ENCODE measurements at regions not wholly inside any gene's neighbourhood (a gene's known extent, or its start where the extent isn't known, plus 50 kb on each side); places are given as distances from the start of the nearest gene placed in this dataset.
"Not testable (repeated sequence)": the region's sequence is repeated elsewhere in the genome, so short reads cannot be mapped to it uniquely, and the experiment has no call there.

DNA sequence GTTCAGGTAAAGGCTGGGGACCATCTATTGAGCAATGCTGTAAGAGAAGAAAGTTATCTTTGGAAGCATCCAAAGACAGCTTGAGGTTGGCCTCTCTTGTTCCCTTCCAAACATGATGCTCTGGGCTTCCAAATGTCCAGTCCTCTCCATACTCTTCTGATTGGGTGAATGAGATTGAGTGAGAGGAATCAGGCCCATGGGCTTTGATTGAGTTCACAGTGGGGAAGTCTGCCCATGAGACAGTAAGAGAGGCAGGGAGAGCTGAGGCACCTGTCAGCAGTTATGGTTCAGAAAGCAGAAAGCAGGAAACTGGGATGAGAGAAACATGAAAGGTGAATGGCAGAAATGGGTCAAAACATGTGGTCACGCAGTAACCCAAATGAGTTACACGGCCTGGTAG is 1006.9 kb downstream of the VRK1 start:
- no peak for TF ChIP-seq ZFX (IDR thresholded peaks at IDR 0.05; ENCODE audit: borderline replicate concordance)
- TF ChIP-seq, protein P1, sequence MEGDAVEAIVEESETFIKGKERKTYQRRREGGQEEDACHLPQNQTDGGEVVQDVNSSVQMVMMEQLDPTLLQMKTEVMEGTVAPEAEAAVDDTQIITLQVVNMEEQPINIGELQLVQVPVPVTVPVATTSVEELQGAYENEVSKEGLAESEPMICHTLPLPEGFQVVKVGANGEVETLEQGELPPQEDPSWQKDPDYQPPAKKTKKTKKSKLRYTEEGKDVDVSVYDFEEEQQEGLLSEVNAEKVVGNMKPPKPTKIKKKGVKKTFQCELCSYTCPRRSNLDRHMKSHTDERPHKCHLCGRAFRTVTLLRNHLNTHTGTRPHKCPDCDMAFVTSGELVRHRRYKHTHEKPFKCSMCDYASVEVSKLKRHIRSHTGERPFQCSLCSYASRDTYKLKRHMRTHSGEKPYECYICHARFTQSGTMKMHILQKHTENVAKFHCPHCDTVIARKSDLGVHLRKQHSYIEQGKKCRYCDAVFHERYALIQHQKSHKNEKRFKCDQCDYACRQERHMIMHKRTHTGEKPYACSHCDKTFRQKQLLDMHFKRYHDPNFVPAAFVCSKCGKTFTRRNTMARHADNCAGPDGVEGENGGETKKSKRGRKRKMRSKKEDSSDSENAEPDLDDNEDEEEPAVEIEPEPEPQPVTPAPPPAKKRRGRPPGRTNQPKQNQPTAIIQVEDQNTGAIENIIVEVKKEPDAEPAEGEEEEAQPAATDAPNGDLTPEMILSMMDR (IDR thresholded peaks at IDR 0.05), result no peak
- H3K27ac ChIP-seq, result no peak overlapping the region

DNA sequence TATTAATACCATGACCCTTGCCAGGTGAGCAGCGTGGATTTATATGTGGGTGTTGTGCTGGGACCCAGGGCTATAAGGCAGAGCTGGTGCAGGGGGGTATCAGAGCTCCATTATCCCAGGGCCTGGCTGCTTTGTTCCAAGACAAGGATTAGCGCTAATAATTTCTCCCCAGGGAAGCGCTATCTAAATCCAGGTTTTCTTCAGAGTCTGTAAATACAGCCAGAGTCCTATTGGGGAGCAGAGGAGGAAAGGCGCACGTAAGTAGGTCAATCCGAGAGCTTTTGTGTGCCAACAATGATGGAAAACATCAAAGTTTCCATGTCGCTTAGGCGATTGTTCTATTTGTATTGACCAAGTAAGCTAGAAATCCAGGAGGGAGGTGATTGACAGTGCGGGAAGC is 1009.7 kb downstream of the VRK1 start:
- no peak for TF ChIP-seq ZFX (IDR thresholded peaks at IDR 0.05; ENCODE audit: borderline replicate concordance)
- TF ChIP-seq, protein P1 (IDR thresholded peaks at IDR 0.05), result no peak
- H3K27ac ChIP-seq, result no peak overlapping the region

DNA sequence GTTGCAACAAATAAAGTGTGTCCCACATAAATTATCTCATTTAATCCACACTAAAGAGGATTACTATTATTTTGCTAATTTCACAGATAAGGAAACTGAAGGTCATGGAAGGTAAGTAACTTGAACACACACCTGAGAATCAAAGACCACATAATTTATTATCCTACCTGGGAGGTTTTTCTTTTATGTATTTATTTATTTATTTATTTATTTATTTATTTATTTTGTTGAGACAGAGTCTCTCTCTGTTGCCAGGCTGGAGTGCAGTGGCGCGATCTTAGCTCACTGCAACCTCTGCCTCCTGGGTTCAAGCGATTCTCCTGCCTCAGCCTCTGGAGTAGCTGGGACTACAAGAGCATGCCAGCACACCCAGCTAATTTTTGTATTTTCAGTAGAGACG is 1011.4 kb downstream of the VRK1 start:
- H3K27ac ChIP-seq, result not testable (repeated sequence)

DNA sequence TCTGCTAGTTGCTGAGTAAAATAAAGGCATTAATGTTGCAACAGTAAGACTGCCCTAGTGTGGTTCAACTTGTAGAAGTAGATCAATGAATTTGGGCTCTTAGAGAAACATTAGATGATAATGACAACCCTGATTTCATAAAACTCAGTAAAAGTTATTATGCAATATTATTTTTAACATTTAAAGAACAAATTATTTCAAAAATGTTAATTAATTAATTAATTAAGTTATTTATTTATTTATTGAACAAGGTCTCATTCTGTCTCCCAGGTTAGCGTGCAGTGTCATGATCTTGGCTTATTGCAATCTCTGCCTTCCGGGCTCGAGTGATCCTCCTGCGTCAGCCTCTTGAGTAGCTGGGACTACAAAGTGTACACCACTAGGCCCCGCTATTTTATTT is 1016.4 kb downstream of the VRK1 start:
- TF ChIP-seq ZFX (IDR thresholded peaks at IDR 0.05; ENCODE audit: borderline replicate concordance), result no peak
- TF ChIP-seq, protein P1 (IDR thresholded peaks at IDR 0.05), result no peak
- H3K27ac ChIP-seq, result no peak overlapping the region

DNA sequence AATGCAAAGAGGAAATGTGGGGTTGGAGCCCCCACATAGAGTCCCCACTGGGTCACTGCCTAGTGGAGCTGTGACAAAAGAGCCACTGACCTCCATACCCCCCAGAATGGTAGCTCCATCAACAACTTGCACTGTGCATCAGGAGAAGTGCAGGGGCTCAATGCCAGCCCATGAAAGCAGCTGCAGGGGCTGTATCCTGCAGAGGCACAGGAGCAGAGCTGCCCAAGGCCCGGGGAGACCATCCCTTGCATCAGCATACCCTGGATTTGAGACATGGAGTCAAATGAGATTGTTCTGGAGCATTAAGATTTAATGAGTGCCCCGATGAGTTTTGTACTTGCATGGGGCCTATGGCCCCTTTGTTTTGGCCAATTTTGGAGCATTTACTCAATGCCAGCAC is 1023.6 kb downstream of the VRK1 start:
- no peak for TF ChIP-seq ZFX (IDR thresholded peaks at IDR 0.05; ENCODE audit: borderline replicate concordance)
- TF ChIP-seq, protein P1 (IDR thresholded peaks at IDR 0.05), result no peak
- H3K27ac ChIP-seq, result no peak overlapping the region

DNA sequence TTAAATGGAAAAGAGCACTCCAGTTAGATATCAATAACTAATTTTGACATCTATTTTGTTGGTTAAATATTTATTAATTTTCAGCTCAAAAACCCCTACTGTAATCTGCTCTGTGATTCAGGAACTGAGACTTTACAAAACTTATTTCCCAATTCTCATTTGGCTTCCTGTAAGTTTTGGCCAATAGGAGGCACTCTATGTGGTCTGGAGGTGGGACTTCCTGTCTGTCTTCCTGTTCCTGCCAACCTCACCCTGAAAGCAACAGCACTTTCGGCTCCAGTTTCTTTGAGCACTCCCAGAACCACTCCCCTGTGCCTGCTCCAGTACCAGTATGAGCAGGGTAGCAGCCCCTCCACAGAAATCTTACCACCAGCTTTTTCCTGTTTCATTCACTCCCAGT is 1027.0 kb downstream of the VRK1 start:
- no peak overlapping the region for H3K27ac ChIP-seq
- TF ChIP-seq, protein P1 (IDR thresholded peaks at IDR 0.05), result no peak
- no peak for TF ChIP-seq ZFX (IDR thresholded peaks at IDR 0.05; ENCODE audit: borderline replicate concordance)

DNA sequence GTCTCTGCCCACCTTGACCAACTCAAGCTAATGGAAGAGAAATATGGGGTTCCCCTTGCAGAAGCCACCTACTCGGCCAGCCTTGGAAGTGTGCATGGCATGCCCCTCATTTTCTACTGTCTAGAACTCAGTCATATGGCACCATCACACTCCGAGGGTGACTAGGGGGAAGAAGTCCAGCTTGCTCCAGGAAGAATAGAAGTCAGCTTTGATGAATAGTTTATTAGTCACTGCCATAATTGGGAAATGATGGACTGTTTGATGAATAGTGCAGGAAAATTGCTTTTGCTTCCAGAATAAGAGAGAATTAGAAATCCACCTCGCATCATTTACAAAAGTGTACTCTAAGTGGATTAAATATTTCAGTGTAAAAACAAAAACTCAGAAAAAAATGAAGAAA is 1030.6 kb downstream of the VRK1 start:
- no peak for TF ChIP-seq ZFX (IDR thresholded peaks at IDR 0.05; ENCODE audit: borderline replicate concordance)
- TF ChIP-seq, protein P1 (IDR thresholded peaks at IDR 0.05), result no peak
- H3K27ac ChIP-seq, result no peak overlapping the region

DNA sequence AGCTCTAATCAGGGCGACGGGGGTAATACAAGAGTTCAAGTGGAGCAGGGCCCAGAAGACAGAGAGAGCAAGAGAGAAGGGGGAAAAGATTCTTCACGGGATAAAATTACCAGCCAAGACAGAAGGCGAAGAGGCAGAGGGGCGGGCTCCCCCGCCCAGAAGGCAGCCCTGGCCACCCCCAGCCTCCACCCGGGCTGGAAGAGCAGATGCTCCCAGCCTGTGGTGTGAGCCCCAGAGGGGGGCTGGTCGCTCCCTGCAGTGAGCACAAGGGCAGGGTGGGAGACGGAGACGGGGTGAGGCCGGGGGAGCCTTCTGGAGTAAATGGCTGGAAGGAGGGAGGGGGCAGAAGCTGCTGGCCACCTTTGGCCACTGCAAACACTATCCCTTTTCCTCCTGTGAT is 1035.6 kb downstream of the VRK1 start:
- H3K27ac ChIP-seq, result no peak overlapping the region
- TF ChIP-seq ZFX (IDR thresholded peaks at IDR 0.05; ENCODE audit: borderline replicate concordance), result no peak
- TF ChIP-seq, protein P1 (IDR thresholded peaks at IDR 0.05), result no peak
